HG02623 (cell line): ENCODE measurements at regions not wholly inside any gene's neighbourhood (a gene's known extent, or its start where the extent isn't known, plus 50 kb on each side); places are given as distances from the start of the nearest gene placed in this dataset.
"Not testable (repeated sequence)": the region's sequence is repeated elsewhere in the genome, so short reads cannot be mapped to it uniquely, and the experiment has no call there.

Experiments
- ATAC-seq: cut with Tn5 transposase; IDR thresholded peaks from one replicate; pipeline ENCODE4 v1.9.1; 2021; ENCODE audit warnings: moderate library complexity; ENCODE audit not compliant: unreplicated experiment

- no peak for ATAC-seq
Observed at GRCh38 chr3:187850258-187850921, 105.1 kb upstream of the BCL6 start.

- no peak for ATAC-seq
Observed at GRCh38 chr3:187852842-187853730, 107.8 kb upstream of the BCL6 start.

- ATAC-seq: no peak
Observed at GRCh38 chr3:187855131-187855530, 109.9 kb upstream of the BCL6 start.

- no peak for ATAC-seq
Observed at GRCh38 chr3:187856555-187856954, 111.3 kb upstream of the BCL6 start.

- no peak for ATAC-seq
Observed at GRCh38 chr3:187858041-187858440, 112.8 kb upstream of the BCL6 start.

GRCh38 chr3:187858711-187859110 lies 113.4 kb upstream of the BCL6 start:
- ATAC-seq: no peak

- not testable (repeated sequence) for ATAC-seq
Observed at GRCh38 chr3:187862701-187863277, 117.5 kb upstream of the BCL6 start.

- ATAC-seq: no peak
Observed at GRCh38 chr3:187870360-187871203, 125.3 kb upstream of the BCL6 start.

- no peak for ATAC-seq
Observed at GRCh38 chr3:187871204-187871591, 125.9 kb upstream of the BCL6 start.

- no peak for ATAC-seq
Observed at GRCh38 chr3:187871848-187872247, 126.6 kb upstream of the BCL6 start.

GRCh38 chr3:187873843-187874242 lies 128.6 kb upstream of the BCL6 start:
- no peak for ATAC-seq

GRCh38 chr3:187875863-187876262 lies 130.6 kb upstream of the BCL6 start:
- no peak for ATAC-seq

GRCh38 chr3:187878772-187879518 lies 133.7 kb upstream of the BCL6 start:
- ATAC-seq: no peak

- no peak for ATAC-seq
Observed at GRCh38 chr3:187880441-187880840, 135.2 kb upstream of the BCL6 start.

- ATAC-seq: no peak
Observed at GRCh38 chr3:187880851-187881250, 135.6 kb upstream of the BCL6 start.

- ATAC-seq: no peak
Observed at GRCh38 chr3:187888701-187889100, 143.4 kb upstream of the BCL6 start.

- no peak for ATAC-seq
Observed at GRCh38 chr3:187889106-187889505, 143.8 kb upstream of the BCL6 start.

- ATAC-seq: no peak
Observed at GRCh38 chr3:187889601-187890404, 144.5 kb upstream of the BCL6 start.

- not testable (repeated sequence) for ATAC-seq
Observed at GRCh38 chr3:187890405-187890752, 145.1 kb upstream of the BCL6 start.

- no peak for ATAC-seq
Observed at GRCh38 chr3:187896646-187897045, 151.4 kb upstream of the BCL6 start.
